ENCODE measurements at regions not wholly inside any gene's neighbourhood (a gene's known extent, or its start where the extent isn't known, plus 50 kb on each side); places are given as distances from the start of the nearest gene placed in this dataset.

- TF ChIP-seq, protein P1, sequence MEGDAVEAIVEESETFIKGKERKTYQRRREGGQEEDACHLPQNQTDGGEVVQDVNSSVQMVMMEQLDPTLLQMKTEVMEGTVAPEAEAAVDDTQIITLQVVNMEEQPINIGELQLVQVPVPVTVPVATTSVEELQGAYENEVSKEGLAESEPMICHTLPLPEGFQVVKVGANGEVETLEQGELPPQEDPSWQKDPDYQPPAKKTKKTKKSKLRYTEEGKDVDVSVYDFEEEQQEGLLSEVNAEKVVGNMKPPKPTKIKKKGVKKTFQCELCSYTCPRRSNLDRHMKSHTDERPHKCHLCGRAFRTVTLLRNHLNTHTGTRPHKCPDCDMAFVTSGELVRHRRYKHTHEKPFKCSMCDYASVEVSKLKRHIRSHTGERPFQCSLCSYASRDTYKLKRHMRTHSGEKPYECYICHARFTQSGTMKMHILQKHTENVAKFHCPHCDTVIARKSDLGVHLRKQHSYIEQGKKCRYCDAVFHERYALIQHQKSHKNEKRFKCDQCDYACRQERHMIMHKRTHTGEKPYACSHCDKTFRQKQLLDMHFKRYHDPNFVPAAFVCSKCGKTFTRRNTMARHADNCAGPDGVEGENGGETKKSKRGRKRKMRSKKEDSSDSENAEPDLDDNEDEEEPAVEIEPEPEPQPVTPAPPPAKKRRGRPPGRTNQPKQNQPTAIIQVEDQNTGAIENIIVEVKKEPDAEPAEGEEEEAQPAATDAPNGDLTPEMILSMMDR (IDR thresholded peaks at IDR 0.05): no peak
- no peak for TF ChIP-seq POLR2AphosphoS5 (IDR thresholded peaks at IDR 0.05)
These were observed 93.6 kb downstream of the SOX1 start for GRCh38 chr13:112160558-112160957.
